Breast epithelium (tissue), 4 donors: ENCODE measurements at regions not wholly inside any gene's neighbourhood (a gene's known extent, or its start where the extent isn't known, plus 50 kb on each side); places are given as distances from the start of the nearest gene placed in this dataset.

Experiments used
- DNase-seq, 2 donors: peaks; one replicate each; pipeline ENCODE4 v3.0.0-alpha.2; 2019; ENCODE audit warnings: low spot score in 2 of 2
- H3K27ac ChIP-seq, 2 donors: fragments of 200-600 bp; sonication (generic) in 1 of 2; one replicate each; pipeline ENCODE4 v1.5.1; 2016 to 2019; ENCODE audit warnings: mild to moderate bottlenecking in 1 of 2
- H3K27me3 ChIP-seq, 2 donors: fragments of 200-600 bp; sonication (generic) in 1 of 2; one replicate each; pipeline versions ENCODE4 v1.5.1 to v1.6.0; 2017 to 2019; ENCODE audit warnings: control low read depth in 1 of 2, mild to moderate bottlenecking in 1 of 2
- H3K36me3 ChIP-seq: fragments of 200-600 bp; one replicate; pipeline ENCODE4 v1.5.1; 2019
- H3K4me1 ChIP-seq, 2 donors: fragments of 200-600 bp; sonication (generic); one replicate each; pipeline ENCODE4 v1.5.1; 2016 to 2019; ENCODE audit warnings: control low read depth in 1 of 2
- H3K4me3 ChIP-seq, 3 donors: fragments of 200-600 bp; sonication (generic); 1 replicate in 2 of 3; 2 replicates in 1 of 3; pipeline ENCODE4 v1.5.1; 2016 to 2019; ENCODE audit warnings: mild to moderate bottlenecking in 3 of 3, moderate library complexity in 2 of 3
- H3K9me3 ChIP-seq, 2 donors: fragments of 200-600 bp; sonication (generic) in 1 of 2; one replicate each; pipeline ENCODE4 v1.5.1; 2016 to 2019; ENCODE audit warnings: control low read depth in 1 of 2
- POLR2A ChIP-seq: fragments of 450-650 bp; IDR thresholded peaks from one replicate; pipeline ENCODE4 v1.6.1; 2016; ENCODE audit warnings: antibody characterized with exemption, mild to moderate bottlenecking, moderate library complexity
- POLR2AphosphoS5 ChIP-seq, 3 donors: sonication (generic); formaldehyde crosslinking; IDR thresholded peaks; one replicate each; pipeline ENCODE4 v1.6.1; 2017; ENCODE audit warnings: antibody characterized with exemption in 3 of 3
- intact Hi-C: fragments of 100-400 bp; cut with DNase I; formaldehyde crosslinking; loops from one replicate; pipeline ENCODE4 v1.15.1; 2023; ENCODE audit warnings: low total_unique reads
- TF ChIP-seq, protein P1 (sequence below), 3 donors: fragments of 450-650 bp; IDR thresholded peaks; one replicate each; pipeline ENCODE4 v1.5.1; 2016 to 2017; ENCODE audit warnings: antibody characterized with exemption in 3 of 3, mild to moderate bottlenecking in 3 of 3, moderate library complexity in 3 of 3

DNA sequence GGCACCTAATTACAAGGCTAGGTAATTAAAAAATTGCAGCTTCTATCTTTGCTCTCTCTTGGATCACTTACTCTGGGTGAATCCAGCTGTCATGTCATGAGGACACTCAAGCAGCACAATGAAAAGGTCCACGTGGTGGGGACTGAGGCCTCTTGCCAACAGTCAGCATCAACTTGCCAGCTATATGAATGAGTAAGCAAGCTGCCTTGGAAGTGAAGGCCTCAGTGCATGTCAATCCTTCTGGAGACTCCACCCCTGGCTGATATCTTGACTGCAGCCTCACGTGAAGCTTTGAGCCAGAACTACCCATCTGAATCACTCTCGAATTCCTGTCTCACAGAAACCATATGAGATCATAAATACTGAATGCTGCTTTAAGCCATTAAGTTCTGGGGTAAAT, 140.5 kb downstream of the SNX18 start:
- Histone ChIP-seq H3K36me3 (no peaks in the 10 kb centered on the region), H3K27me3 (no peaks in the 10 kb centered on the region), H3K4me1 (peaks cover 0 to 5% of the 10 kb centered on the region in 2 donors), H3K9me3 (no peaks in the 10 kb centered on the region), H3K4me3 (no peak overlapping the region), H3K27ac (no peak overlapping the region)
- no peak for DNase-seq
- TF ChIP-seq, protein P1, sequence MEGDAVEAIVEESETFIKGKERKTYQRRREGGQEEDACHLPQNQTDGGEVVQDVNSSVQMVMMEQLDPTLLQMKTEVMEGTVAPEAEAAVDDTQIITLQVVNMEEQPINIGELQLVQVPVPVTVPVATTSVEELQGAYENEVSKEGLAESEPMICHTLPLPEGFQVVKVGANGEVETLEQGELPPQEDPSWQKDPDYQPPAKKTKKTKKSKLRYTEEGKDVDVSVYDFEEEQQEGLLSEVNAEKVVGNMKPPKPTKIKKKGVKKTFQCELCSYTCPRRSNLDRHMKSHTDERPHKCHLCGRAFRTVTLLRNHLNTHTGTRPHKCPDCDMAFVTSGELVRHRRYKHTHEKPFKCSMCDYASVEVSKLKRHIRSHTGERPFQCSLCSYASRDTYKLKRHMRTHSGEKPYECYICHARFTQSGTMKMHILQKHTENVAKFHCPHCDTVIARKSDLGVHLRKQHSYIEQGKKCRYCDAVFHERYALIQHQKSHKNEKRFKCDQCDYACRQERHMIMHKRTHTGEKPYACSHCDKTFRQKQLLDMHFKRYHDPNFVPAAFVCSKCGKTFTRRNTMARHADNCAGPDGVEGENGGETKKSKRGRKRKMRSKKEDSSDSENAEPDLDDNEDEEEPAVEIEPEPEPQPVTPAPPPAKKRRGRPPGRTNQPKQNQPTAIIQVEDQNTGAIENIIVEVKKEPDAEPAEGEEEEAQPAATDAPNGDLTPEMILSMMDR (IDR thresholded peaks at IDR 0.05): no peak
- TF ChIP-seq POLR2AphosphoS5 (IDR thresholded peaks at IDR 0.05) (no peak), POLR2A (no peak)
- intact Hi-C loops: no loop called here

DNA sequence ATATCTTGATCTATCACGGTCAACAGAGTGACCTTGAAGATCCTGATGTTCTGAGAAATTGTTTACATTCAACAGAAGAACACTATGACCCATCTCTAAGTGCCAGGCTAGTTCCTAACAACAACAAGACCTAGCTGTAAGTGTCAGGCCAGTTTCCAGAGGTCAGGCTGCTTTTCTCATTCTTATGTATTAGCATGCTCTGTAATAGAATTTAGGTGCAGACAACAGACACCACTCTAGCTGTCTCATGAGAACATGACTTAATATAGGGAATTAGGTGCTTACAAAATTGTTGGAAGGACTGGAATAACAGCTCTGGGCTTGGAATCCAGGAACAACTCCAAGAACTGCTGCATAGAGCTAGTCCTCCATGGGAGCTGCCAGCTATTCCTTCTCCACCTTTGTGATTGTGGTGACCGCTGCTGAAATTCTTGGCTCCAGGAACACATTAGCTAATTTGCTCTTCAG, 138.7 kb downstream of the SNX18 start:
- TF ChIP-seq POLR2AphosphoS5 (IDR thresholded peaks at IDR 0.05): peak in 1 of 3 donors; percentile 38
- no peak for TF ChIP-seq POLR2A
- no peak overlapping the region for H3K4me3 ChIP-seq
- DNase-seq: peak in 1 of 2 donors; percentile 86
- no peaks in the 10 kb centered on the region for H3K27me3 ChIP-seq
- H3K36me3 ChIP-seq: no peaks in the 10 kb centered on the region
- intact Hi-C loops: no loop called here
- H3K9me3 ChIP-seq: no peaks in the 10 kb centered on the region
- H3K4me1 ChIP-seq: peaks cover 0 to 5% of the 10 kb centered on the region in 2 donors
- peak overlapping the region; percentile 59 to 64 for H3K27ac ChIP-seq

DNA sequence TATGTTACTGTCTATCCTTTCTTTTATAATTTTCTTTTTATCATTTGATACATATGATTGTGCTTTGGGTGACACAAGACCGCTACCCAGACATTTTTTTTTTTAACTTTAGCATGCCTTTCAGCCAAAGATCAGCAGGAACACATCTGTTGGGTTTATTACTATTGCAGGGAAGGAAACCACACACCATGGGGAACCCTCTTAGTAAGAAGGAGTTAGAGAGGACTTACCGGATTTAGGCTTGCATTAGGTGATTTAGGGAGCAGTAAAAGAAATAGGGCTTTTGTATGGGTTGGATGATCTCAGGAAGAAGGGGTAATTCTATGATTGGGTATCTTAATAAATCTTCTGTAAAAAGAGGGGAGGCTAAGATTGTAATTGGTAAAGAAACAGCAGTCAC, 138.2 kb downstream of the SNX18 start:
- peaks cover 0 to 5% of the 10 kb centered on the region in 2 donors for H3K4me1 ChIP-seq
- H3K36me3 ChIP-seq: no peaks in the 10 kb centered on the region
- no peak for DNase-seq
- no peaks in the 10 kb centered on the region for H3K27me3 ChIP-seq
- intact Hi-C loops: no loop called here
- H3K27ac ChIP-seq: peak overlapping the region; percentile 59 to 64
- TF ChIP-seq POLR2AphosphoS5 (IDR thresholded peaks at IDR 0.05): no peak
- TF ChIP-seq, protein P1 (IDR thresholded peaks at IDR 0.05): no peak
- no peak for TF ChIP-seq POLR2A
- H3K9me3 ChIP-seq: no peaks in the 10 kb centered on the region
- no peak overlapping the region for H3K4me3 ChIP-seq

DNA sequence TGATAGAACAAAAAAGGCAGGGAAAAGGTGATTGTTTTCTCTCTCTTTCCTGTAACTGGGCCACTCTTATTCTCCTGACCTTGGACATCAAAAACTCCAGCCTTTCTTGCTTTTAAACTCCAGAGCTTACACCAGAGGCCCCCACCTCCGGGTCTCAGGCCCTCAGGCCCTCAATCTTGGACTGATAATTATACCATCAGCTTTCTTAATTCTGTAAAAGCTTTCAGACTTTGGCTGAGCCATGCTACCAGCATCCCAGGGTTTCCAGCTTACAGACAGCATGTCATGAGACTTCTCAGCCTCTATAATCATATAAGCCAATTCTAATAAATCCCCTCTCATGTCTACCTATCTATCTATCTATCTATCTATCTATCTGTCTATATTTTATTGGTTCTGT, 137.7 kb downstream of the SNX18 start:
- TF ChIP-seq, protein P1 (IDR thresholded peaks at IDR 0.05): no peak
- TF ChIP-seq POLR2AphosphoS5 (IDR thresholded peaks at IDR 0.05) (no peak), POLR2A (no peak)
- Histone ChIP-seq H3K27ac (no peak overlapping the region), H3K36me3 (no peaks in the 10 kb centered on the region), H3K4me1 (peaks cover 0 to 5% of the 10 kb centered on the region in 2 donors), H3K4me3 (no peak overlapping the region), H3K9me3 (no peaks in the 10 kb centered on the region), H3K27me3 (no peaks in the 10 kb centered on the region)
- intact Hi-C loops: no loop called here
- DNase-seq: no peak

DNA sequence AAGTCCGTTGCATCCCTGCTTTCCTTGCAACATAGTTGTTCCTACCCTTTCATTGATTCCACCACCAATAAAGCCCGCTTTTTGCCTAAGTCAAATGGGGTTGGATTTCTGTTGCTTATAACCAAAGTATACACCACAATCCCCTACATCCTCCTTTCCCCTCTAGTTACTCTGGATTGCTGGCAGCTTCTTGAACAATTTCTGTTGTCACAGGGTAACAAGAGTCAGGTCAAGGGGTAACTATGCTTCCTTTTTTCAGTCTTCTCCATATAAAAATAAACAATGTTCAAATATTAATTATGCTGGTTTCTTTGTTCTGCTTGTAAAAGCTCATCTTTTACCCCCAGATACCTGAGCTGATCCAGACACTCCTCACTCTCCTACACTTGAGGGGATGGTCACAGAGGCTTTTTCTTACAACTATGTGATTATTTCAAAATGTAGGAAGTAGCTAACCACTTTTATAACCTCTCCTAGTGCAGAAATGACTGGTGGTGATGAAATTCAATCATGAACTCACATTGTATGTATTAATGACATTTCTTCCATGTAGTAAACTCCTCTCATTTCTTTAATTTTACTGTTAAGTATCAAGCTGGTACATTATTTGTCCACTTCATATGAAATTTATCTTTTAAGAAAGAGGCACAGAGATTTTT, 136.5 kb downstream of the SNX18 start:
- DNase-seq: no peak
- Histone ChIP-seq H3K4me1 (peaks cover 0 to 5% of the 10 kb centered on the region in 2 donors), H3K4me3 (no peak overlapping the region), H3K36me3 (no peaks in the 10 kb centered on the region), H3K9me3 (no peaks in the 10 kb centered on the region), H3K27me3 (no peaks in the 10 kb centered on the region), H3K27ac (no peak overlapping the region)
- intact Hi-C loops: no loop called here
- TF ChIP-seq, protein P1 (IDR thresholded peaks at IDR 0.05): no peak
- TF ChIP-seq POLR2A (no peak), POLR2AphosphoS5 (IDR thresholded peaks at IDR 0.05) (no peak)
